CD4-positive, CD25-positive, alpha-beta regulatory T cell (primary cell): ENCODE measurements at regions not wholly inside any gene's neighbourhood (a gene's known extent, or its start where the extent isn't known, plus 50 kb on each side); places are given as distances from the start of the nearest gene placed in this dataset.

Experiments
- ATAC-seq, 2 donors: fragments of 150-1000 bp; cut with Tn5 transposase; one replicate each; pipeline ENCODE4 v1.10.0; 2021; ENCODE audit warnings: low read depth in 2 of 2, moderate number of reproducible peaks in 2 of 2, moderate library complexity in 1 of 2
- DNase-seq, 3 donors: peaks; one replicate each; pipeline versions ENCODE4 v3.0.0 to v3.0.0-alpha.2; 2012 to 2022; ENCODE audit warnings: mixed read lengths in 1 of 3
- H3K27ac ChIP-seq: one replicate; pipeline ENCODE4 v1.7.0; 2013; ENCODE audit warnings: mild to moderate bottlenecking, low read length; ENCODE audit not compliant: insufficient read depth, poor library complexity, severe bottlenecking
- H3K27me3 ChIP-seq: one replicate; pipeline ENCODE4 v1.7.0; 2013; ENCODE audit warnings: low read length; ENCODE audit not compliant: control insufficient read depth, insufficient read depth
- H3K36me3 ChIP-seq: one replicate; pipeline ENCODE4 v1.7.0; 2013; ENCODE audit warnings: mild to moderate bottlenecking, low read length, moderate library complexity; ENCODE audit not compliant: control insufficient read depth, insufficient read depth
- H3K4me1 ChIP-seq: 2 replicates; pipeline ENCODE4 v1.7.0; 2013; ENCODE audit warnings: mild to moderate bottlenecking, low read length; ENCODE audit not compliant: insufficient read depth, control insufficient read depth, poor library complexity, severe bottlenecking
- H3K4me3 ChIP-seq: one replicate; pipeline ENCODE4 v1.7.0; 2013; ENCODE audit warnings: low read depth, mild to moderate bottlenecking, low read length, moderate library complexity
- H3K9me3 ChIP-seq, 2 experiments: 1 replicate in 1 of 2; 2 replicates in 1 of 2; pipeline ENCODE4 v1.7.0; 2013; ENCODE audit warnings: low read length in 2 of 2, mild to moderate bottlenecking in 1 of 2, moderate library complexity in 1 of 2; ENCODE audit not compliant: control insufficient read depth in 2 of 2
- H3K27ac Mint-ChIP-seq, 3 donors: one replicate each; pipeline ENCODE4 v1.8.0; 2020 to 2022; ENCODE audit warnings: mild to moderate bottlenecking in 3 of 3, mixed read lengths in 3 of 3, moderate library complexity in 2 of 3
- H3K27me3 Mint-ChIP-seq: one replicate; pipeline ENCODE4 v1.8.0; 2022; ENCODE audit warnings: mild to moderate bottlenecking, mixed read lengths
- H3K36me3 Mint-ChIP-seq: one replicate; pipeline ENCODE4 v1.8.0; 2020; ENCODE audit warnings: mixed read lengths
- H3K4me1 Mint-ChIP-seq, 4 donors: one replicate each; pipeline ENCODE4 v1.8.0; 2020 to 2022; ENCODE audit warnings: mixed read lengths in 4 of 4, mild to moderate bottlenecking in 1 of 4
- H3K4me3 Mint-ChIP-seq, 4 donors: one replicate each; pipeline ENCODE4 v1.8.0; 2020 to 2022; ENCODE audit warnings: mild to moderate bottlenecking in 4 of 4, mixed read lengths in 4 of 4, moderate library complexity in 3 of 4
- H3K9me3 Mint-ChIP-seq, 7 donors: one replicate each; pipeline ENCODE4 v1.8.0; 2020 to 2022; ENCODE audit warnings: mixed read lengths in 7 of 7, mild to moderate bottlenecking in 3 of 7, moderate library complexity in 2 of 7

GRCh38 chr4:80145739-80146138, 51.6 kb upstream of the PRDM8 start:
- Histone ChIP-seq H3K27ac (no peak overlapping the region), H3K27me3 (no peaks in the 10 kb centered on the region), H3K9me3 (no peaks in the 10 kb centered on the region), H3K4me3 (no peak overlapping the region), H3K36me3 (no peaks in the 10 kb centered on the region), H3K4me1 (peaks cover 19% of the 10 kb centered on the region)
- Mint-ChIP-seq H3K4me3 (no peak overlapping the region), H3K36me3 (no peaks in the 10 kb centered on the region), H3K9me3 (peaks cover 0 to 3% (median 0%) of the 10 kb centered on the region in 7 donors), H3K27ac (no peak overlapping the region), H3K27me3 (no peaks in the 10 kb centered on the region), H3K4me1 (peaks cover 22 to 30% (median 25%) of the 10 kb centered on the region in 4 donors)
- ATAC-seq (no peak), DNase-seq (no peak)

- H3K27ac ChIP-seq: no peak overlapping the region
- peaks cover 29 to 37% (median 32%) of the 10 kb centered on the region in 4 donors for H3K4me1 Mint-ChIP-seq
- no peaks in the 10 kb centered on the region for H3K9me3 ChIP-seq
- no peak overlapping the region for H3K4me3 ChIP-seq
- H3K27me3 ChIP-seq: no peaks in the 10 kb centered on the region
- DNase-seq (no peak), ATAC-seq (no peak)
- peaks cover 0 to 3% (median 0%) of the 10 kb centered on the region in 7 donors for H3K9me3 Mint-ChIP-seq
- H3K27ac Mint-ChIP-seq: peak overlapping the region in 1 of 3 donors; percentile 20
- peak overlapping the region in 1 of 4 donors; percentile 66 for H3K4me3 Mint-ChIP-seq
- H3K36me3 ChIP-seq: no peaks in the 10 kb centered on the region
- H3K4me1 ChIP-seq: peaks cover 26% of the 10 kb centered on the region
- no peaks in the 10 kb centered on the region for H3K36me3 Mint-ChIP-seq
- no peaks in the 10 kb centered on the region for H3K27me3 Mint-ChIP-seq
These were observed 52.4 kb upstream of the PRDM8 start for GRCh38 chr4:80144676-80145470.

- Mint-ChIP-seq H3K27me3 (no peaks in the 10 kb centered on the region), H3K36me3 (no peaks in the 10 kb centered on the region), H3K27ac (peak overlapping the region in 1 of 3 donors; percentile 32), H3K9me3 (peaks cover 0 to 3% (median 0%) of the 10 kb centered on the region in 7 donors), H3K4me3 (no peak overlapping the region), H3K4me1 (peaks cover 42 to 52% (median 46%) of the 10 kb centered on the region in 4 donors)
- Histone ChIP-seq H3K27me3 (no peaks in the 10 kb centered on the region), H3K9me3 (no peaks in the 10 kb centered on the region), H3K27ac (no peak overlapping the region), H3K4me3 (no peak overlapping the region), H3K36me3 (no peaks in the 10 kb centered on the region), H3K4me1 (peaks cover 42% of the 10 kb centered on the region)
- DNase-seq (no peak), ATAC-seq (no peak)
These were observed 54.0 kb upstream of the PRDM8 start for GRCh38 chr4:80143307-80143679.

GRCh38 chr4:80142394-80143306, 54.7 kb upstream of the PRDM8 start:
- Histone ChIP-seq H3K4me1 (peaks cover 49% of the 10 kb centered on the region), H3K4me3 (peak overlapping the region; percentile 4), H3K9me3 (no peaks in the 10 kb centered on the region), H3K36me3 (no peaks in the 10 kb centered on the region), H3K27ac (no peak overlapping the region), H3K27me3 (no peaks in the 10 kb centered on the region)
- H3K36me3 Mint-ChIP-seq: no peaks in the 10 kb centered on the region
- ATAC-seq (no peak), DNase-seq (no peak)
- H3K27ac Mint-ChIP-seq: peak overlapping the region in 2 of 3 donors; percentile 32 to 85
- peaks cover 48 to 59% (median 52%) of the 10 kb centered on the region in 4 donors for H3K4me1 Mint-ChIP-seq
- peaks cover 0 to 3% (median 0%) of the 10 kb centered on the region in 7 donors for H3K9me3 Mint-ChIP-seq
- H3K4me3 Mint-ChIP-seq: peak overlapping the region in 1 of 4 donors; percentile 11
- H3K27me3 Mint-ChIP-seq: no peaks in the 10 kb centered on the region

GRCh38 chr4:80141543-80141942, 55.8 kb upstream of the PRDM8 start:
- Mint-ChIP-seq H3K36me3 (no peaks in the 10 kb centered on the region), H3K27me3 (no peaks in the 10 kb centered on the region), H3K27ac (peak overlapping the region in 2 of 3 donors; percentile 49 to 85), H3K4me1 (peaks cover 50 to 67% (median 60%) of the 10 kb centered on the region in 4 donors), H3K4me3 (no peak overlapping the region), H3K9me3 (peaks cover 0 to 3% (median 0%) of the 10 kb centered on the region in 7 donors)
- no peaks in the 10 kb centered on the region for H3K27me3 ChIP-seq
- ATAC-seq: no peak
- no peaks in the 10 kb centered on the region for H3K9me3 ChIP-seq
- no peak overlapping the region for H3K27ac ChIP-seq
- peaks cover 49% of the 10 kb centered on the region for H3K4me1 ChIP-seq
- no peaks in the 10 kb centered on the region for H3K36me3 ChIP-seq
- no peak overlapping the region for H3K4me3 ChIP-seq
- peak in 1 of 3 donors; percentile 41 for DNase-seq

GRCh38 chr4:80140194-80140593, 57.1 kb upstream of the PRDM8 start:
- Mint-ChIP-seq H3K4me3 (peak overlapping the region in 1 of 4 donors; percentile 44), H3K27ac (peak overlapping the region; percentile 79 to 89 (median 87)), H3K27me3 (no peaks in the 10 kb centered on the region), H3K4me1 (peaks cover 52 to 71% (median 60%) of the 10 kb centered on the region in 4 donors), H3K9me3 (peaks cover 0 to 3% (median 0%) of the 10 kb centered on the region in 7 donors), H3K36me3 (no peaks in the 10 kb centered on the region)
- no peaks in the 10 kb centered on the region for H3K27me3 ChIP-seq
- no peak overlapping the region for H3K4me3 ChIP-seq
- peaks cover 49% of the 10 kb centered on the region for H3K4me1 ChIP-seq
- peak overlapping the region; percentile 76 for H3K27ac ChIP-seq
- ATAC-seq (no peak), DNase-seq (no peak)
- no peaks in the 10 kb centered on the region for H3K9me3 ChIP-seq
- no peaks in the 10 kb centered on the region for H3K36me3 ChIP-seq

GRCh38 chr4:80139671-80140070, 57.6 kb upstream of the PRDM8 start:
- H3K4me1 Mint-ChIP-seq: peaks cover 49 to 71% (median 56%) of the 10 kb centered on the region in 4 donors
- no peak for ATAC-seq

More at GRCh38 chr4:80139671-80140070, 57.6 kb upstream of the PRDM8 start:
- H3K4me1 ChIP-seq: peaks cover 49% of the 10 kb centered on the region
- no peaks in the 10 kb centered on the region for H3K36me3 ChIP-seq
- H3K36me3 Mint-ChIP-seq: no peaks in the 10 kb centered on the region
- H3K9me3 Mint-ChIP-seq: peaks cover 0 to 3% (median 0%) of the 10 kb centered on the region in 7 donors
- H3K27me3 ChIP-seq: no peaks in the 10 kb centered on the region
- peak overlapping the region; percentile 76 for H3K27ac ChIP-seq
- peak overlapping the region; percentile 79 to 89 (median 87) for H3K27ac Mint-ChIP-seq
- no peaks in the 10 kb centered on the region for H3K9me3 ChIP-seq
- peak overlapping the region; percentile 27 for H3K4me3 ChIP-seq
- H3K27me3 Mint-ChIP-seq: no peaks in the 10 kb centered on the region
- peak overlapping the region in 3 of 4 donors; percentile 3 to 63 (median 29) for H3K4me3 Mint-ChIP-seq
- DNase-seq: no peak
